Transverse colon (tissue), 3 donors: ENCODE measurements at regions not wholly inside any gene's neighbourhood (a gene's known extent, or its start where the extent isn't known, plus 50 kb on each side); places are given as distances from the start of the nearest gene placed in this dataset.

Experiments used
- CTCF ChIP-seq, 5 experiments: fragments of 200-600 bp in 3 of 5; fragments of 450-650 bp in 2 of 5; sonication (generic) in 3 of 5; IDR thresholded peaks; 1 replicate in 2 of 5; 2 replicates in 3 of 5; pipeline ENCODE4 v1.5.1; 2016 to 2017; ENCODE audit warnings: antibody characterized with exemption in 5 of 5, inconsistent platforms in 3 of 5, mild to moderate bottlenecking in 2 of 5, moderate library complexity in 1 of 5
- POLR2A ChIP-seq: fragments of 450-650 bp; IDR thresholded peaks from one replicate; pipeline ENCODE4 v1.6.1; 2016; ENCODE audit warnings: antibody characterized with exemption, mild to moderate bottlenecking, moderate library complexity

DNA sequence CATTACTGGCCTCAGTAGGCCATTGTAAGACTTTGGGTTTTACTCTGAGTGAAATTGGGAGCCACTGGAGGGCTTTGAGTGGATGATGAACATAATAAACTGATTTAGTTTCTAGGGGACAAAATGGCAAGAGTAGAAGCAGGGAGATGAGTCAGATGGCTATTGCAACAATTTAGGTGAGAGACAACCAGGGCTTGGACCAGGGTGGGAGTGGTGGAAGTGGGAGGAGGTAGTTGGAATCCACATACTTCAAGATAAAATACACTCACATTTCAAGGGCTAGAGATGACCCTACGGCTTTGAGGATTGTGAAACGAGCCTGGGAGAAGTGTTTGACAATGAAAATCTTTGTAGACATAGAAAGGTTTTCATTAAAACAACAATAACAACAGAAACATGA, 136.3 kb downstream of the ACTBL2 start:
- no peak for TF ChIP-seq POLR2A
- no peak for TF ChIP-seq CTCF (IDR thresholded peaks at IDR 0.05)
